Loucy (cell line): ENCODE measurements at regions not wholly inside any gene's neighbourhood (a gene's known extent, or its start where the extent isn't known, plus 50 kb on each side); places are given as distances from the start of the nearest gene placed in this dataset.

Experiments
- CTCF ChIP-seq: fragments of 200-600 bp; sonication (generic); conservative IDR thresholded peaks from 2 replicates; pipeline ENCODE4 v1.5.1; 2014; ENCODE audit warnings: mild to moderate bottlenecking, antibody characterized with exemption, low read length
- EZH2phosphoT487 ChIP-seq: fragments of 200-600 bp; IDR thresholded peaks from 2 replicates; pipeline ENCODE4 v1.6.1; 2018; ENCODE audit warnings: antibody characterized with exemption, mild to moderate bottlenecking, moderate library complexity, borderline replicate concordance

DNA sequence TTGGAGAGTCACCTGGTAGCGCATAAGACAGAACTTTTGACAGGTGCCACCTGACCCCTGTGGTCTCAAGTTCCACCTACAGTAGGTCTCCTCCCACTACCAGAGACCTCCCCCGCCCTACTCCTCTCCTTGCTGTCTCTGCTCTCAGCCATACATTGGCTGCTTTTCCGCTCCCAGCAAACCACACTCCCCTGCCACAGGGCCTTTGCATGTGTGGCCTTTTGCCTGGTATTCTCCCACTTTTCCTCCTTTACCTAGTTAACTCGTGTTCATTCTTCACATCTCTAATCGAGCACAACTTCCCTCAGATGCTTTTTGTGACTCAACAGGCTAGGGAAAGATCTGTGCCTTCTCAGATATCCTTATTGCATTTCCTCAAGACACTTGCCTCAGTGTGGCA is 218.3 kb upstream of the EEF2KMT start:
- TF ChIP-seq CTCF (no peak), EZH2phosphoT487 (no peak)
